OCI-LY7 (cell line): ENCODE measurements at regions not wholly inside any gene's neighbourhood (a gene's known extent, or its start where the extent isn't known, plus 50 kb on each side); places are given as distances from the start of the nearest gene placed in this dataset.

Source experiments
- BruUV-seq: library from RNA; stranded (reverse); fragments of 400-500 nt; replicated peaks from 2 replicates; lab custom pipeline; 2021; lab: Mats Ljungman, UMichigan
- CTCF ChIA-PET: fragments of 300-600 bp; sonication (Branson Sonifier 250); formaldehyde crosslinking; loops from one replicate; lab custom pipeline; 2022; ENCODE audit warnings: antibody characterized with exemption; ENCODE audit not compliant: unreplicated experiment; lab: Charles Lee
- POLR2A ChIA-PET: fragments of 300-600 bp; sonication (Branson Sonifier 250); formaldehyde crosslinking; loops from one replicate; lab custom pipeline; 2022; ENCODE audit warnings: antibody characterized with exemption; lab: Charles Lee
- DNase-seq: peaks from one replicate; pipeline ENCODE4 v3.0.0-alpha.2; 2015; ENCODE audit warnings: low spot score
- H2AFZ ChIP-seq: fragments of 200-600 bp; sonication (generic), shearing (Covaris generic); 2 replicates; pipeline ENCODE4 v1.6.1; 2014; ENCODE audit warnings: mild to moderate bottlenecking, antibody characterized with exemption, low read length, moderate library complexity
- H3K27ac ChIP-seq: fragments of 200-600 bp; sonication (generic); 2 replicates; pipeline ENCODE4 v1.5.1; 2014; ENCODE audit warnings: mixed run types, low read depth, mild to moderate bottlenecking, moderate library complexity, low read length, inconsistent platforms; ENCODE audit not compliant: poor library complexity, severe bottlenecking
- H3K36me3 ChIP-seq: fragments of 200-600 bp; sonication (generic); 2 replicates; pipeline ENCODE4 v1.6.1; 2014; ENCODE audit warnings: mild to moderate bottlenecking, antibody characterized with exemption, low read length, moderate library complexity, mixed read lengths; ENCODE audit not compliant: insufficient read depth
- H3K4me1 ChIP-seq: fragments of 200-600 bp; sonication (generic); 2 replicates; pipeline ENCODE4 v1.5.1; 2014; ENCODE audit warnings: mild to moderate bottlenecking, low read length; ENCODE audit not compliant: insufficient read depth, poor library complexity, severe bottlenecking
- H3K4me2 ChIP-seq: fragments of 200-600 bp; sonication (generic); 2 replicates; pipeline ENCODE4 v1.6.1; 2014; ENCODE audit warnings: mild to moderate bottlenecking, low read length
- H3K4me3 ChIP-seq: fragments of 200-600 bp; sonication (generic); 2 replicates; pipeline ENCODE4 v1.5.1; 2014; ENCODE audit warnings: mild to moderate bottlenecking, low read depth, low read length; ENCODE audit not compliant: poor library complexity, severe bottlenecking
- H3K79me2 ChIP-seq: fragments of 200-600 bp; sonication (generic); 2 replicates; pipeline ENCODE4 v1.6.1; 2016; ENCODE audit warnings: low read depth, mild to moderate bottlenecking, low read length, moderate library complexity, mixed read lengths; ENCODE audit not compliant: insufficient read depth
- H3K9me2 ChIP-seq: fragments of 200-600 bp; sonication (generic); 2 replicates; pipeline ENCODE4 v1.6.1; 2016; ENCODE audit warnings: mild to moderate bottlenecking, low read length, mixed read lengths; ENCODE audit not compliant: insufficient read depth
- H3K9me3 ChIP-seq: fragments of 200-600 bp; sonication (generic); 2 replicates; pipeline ENCODE4 v1.6.1; 2014; ENCODE audit warnings: mild to moderate bottlenecking, mixed run types, low read length, mixed read lengths
- H4K20me1 ChIP-seq: fragments of 200-600 bp; sonication (generic); 2 replicates; pipeline ENCODE4 v1.6.1; 2014; ENCODE audit warnings: mild to moderate bottlenecking, antibody characterized with exemption, low read length, moderate library complexity, mixed read lengths; ENCODE audit not compliant: insufficient read depth
- CTCF ChIP-seq: fragments of 200-600 bp; sonication (generic); conservative IDR thresholded peaks from 2 replicates; pipeline ENCODE4 v1.5.1; 2014; ENCODE audit warnings: mild to moderate bottlenecking, antibody characterized with exemption, low read length, moderate library complexity, mixed read lengths
- EZH2phosphoT487 ChIP-seq: fragments of 200-600 bp; sonication (generic); IDR thresholded peaks from 2 replicates; pipeline ENCODE4 v1.6.1; 2018; ENCODE audit warnings: low read depth, borderline replicate concordance, mild to moderate bottlenecking, mixed run types, antibody characterized with exemption, low read length, moderate library complexity, mixed read lengths
- intact Hi-C: fragments of 100-400 bp; cut with micrococcal nuclease; formaldehyde crosslinking; loops from one replicate; pipeline ENCODE4 v1.10.0; 2022; ENCODE audit not compliant: unreplicated experiment

GRCh38 chr13:70206671-70207070, 98.4 kb upstream of the KLHL1 start:
- no peaks in the 10 kb centered on the region for H4K20me1 ChIP-seq
- ChIA-PET POLR2A (no interaction called here), CTCF (no interaction called here)
- H3K9me3 ChIP-seq: peaks cover 19% of the 10 kb centered on the region; the same call in 1 of the 2 replicates
- BruUV-seq: no TSS peak
- H2AFZ ChIP-seq: no peak overlapping the region
- H3K4me2 ChIP-seq: no peak overlapping the region
- TF ChIP-seq CTCF (no peak), EZH2phosphoT487 (no peak)
- H3K4me3 ChIP-seq: no peak overlapping the region
- intact Hi-C loops: no loop called here
- no peaks in the 10 kb centered on the region for H3K4me1 ChIP-seq
- DNase-seq: no peak
- H3K9me2 ChIP-seq: no peaks in the 10 kb centered on the region
- no peak overlapping the region for H3K27ac ChIP-seq
- H3K36me3 ChIP-seq: no peaks in the 10 kb centered on the region
- H3K79me2 ChIP-seq: no peaks in the 10 kb centered on the region

GRCh38 chr13:70203661-70204229, 95.5 kb upstream of the KLHL1 start:
- no peaks in the 10 kb centered on the region for H4K20me1 ChIP-seq
- no peaks in the 10 kb centered on the region for H3K4me1 ChIP-seq
- TF ChIP-seq EZH2phosphoT487: no peak
- TF ChIP-seq CTCF: no peak
- H2AFZ ChIP-seq: no peak overlapping the region
- no TSS peak for BruUV-seq
- H3K27ac ChIP-seq: no peak overlapping the region
- ChIA-PET POLR2A (no interaction called here), CTCF (no interaction called here)
- H3K9me2 ChIP-seq: no peaks in the 10 kb centered on the region
- peak; percentile 59 for DNase-seq
- H3K4me3 ChIP-seq: no peak overlapping the region
- peaks cover 19% of the 10 kb centered on the region; the same call in 1 of the 2 replicates for H3K9me3 ChIP-seq
- intact Hi-C loops: no loop called here
- H3K36me3 ChIP-seq: no peaks in the 10 kb centered on the region
- H3K4me2 ChIP-seq: no peak overlapping the region
- no peaks in the 10 kb centered on the region for H3K79me2 ChIP-seq

GRCh38 chr13:70191034-70191433, 82.8 kb upstream of the KLHL1 start:
- DNase-seq: no peak
- Histone ChIP-seq H3K4me1 (no peaks in the 10 kb centered on the region), H3K4me2 (no peak overlapping the region), H2AFZ (no peak overlapping the region), H4K20me1 (no peaks in the 10 kb centered on the region), H3K4me3 (no peak overlapping the region), H3K9me2 (no peaks in the 10 kb centered on the region), H3K9me3 (no peaks in the 10 kb centered on the region), H3K27ac (no peak overlapping the region), H3K36me3 (no peaks in the 10 kb centered on the region), H3K79me2 (no peaks in the 10 kb centered on the region)
- BruUV-seq: no TSS peak
- CTCF ChIA-PET: no interaction called here
- TF ChIP-seq CTCF: no peak
- intact Hi-C loops: no loop called here
- POLR2A ChIA-PET: no interaction called here
